NCI-H2107 (cell line): ENCODE measurements at regions not wholly inside any gene's neighbourhood (a gene's known extent, or its start where the extent isn't known, plus 50 kb on each side); places are given as distances from the start of the nearest gene placed in this dataset.
"Not testable (repeated sequence)": the region's sequence is repeated elsewhere in the genome, so short reads cannot be mapped to it uniquely, and the experiment has no call there.

ENCODE experiments used
- DNase-seq: peaks from one replicate; lab custom pipeline; 2025; lab: John Stamatoyannopoulos, UW

- no peak for DNase-seq
Measured at GRCh38 chrX:97858592-97858991, 974.9 kb downstream of the RPA4 start.

GRCh38 chrX:97860226-97860625, 976.5 kb downstream of the RPA4 start:
- DNase-seq, result no peak

GRCh38 chrX:97863261-97863660, 979.6 kb downstream of the RPA4 start:
- DNase-seq, result no peak

GRCh38 chrX:97867266-97867665, 983.6 kb downstream of the RPA4 start:
- no peak for DNase-seq

GRCh38 chrX:97876697-97877407, 993.1 kb downstream of the RPA4 start:
- no peak for DNase-seq

GRCh38 chrX:97882306-97882705, 998.6 kb downstream of the RPA4 start:
- DNase-seq, result no peak

GRCh38 chrX:97895751-97896150, 1012.0 kb downstream of the RPA4 start:
- no peak for DNase-seq

GRCh38 chrX:97897998-97898397, 1014.3 kb downstream of the RPA4 start:
- DNase-seq, result no peak

- no peak for DNase-seq
Measured at GRCh38 chrX:97898798-97899197, 1015.1 kb downstream of the RPA4 start.

GRCh38 chrX:97907791-97908190, 1024.1 kb downstream of the RPA4 start:
- no peak for DNase-seq

GRCh38 chrX:97909245-97909644, 1025.5 kb downstream of the RPA4 start:
- no peak for DNase-seq

GRCh38 chrX:97915390-97915789, 1031.7 kb downstream of the RPA4 start:
- DNase-seq, result not testable (repeated sequence)

GRCh38 chrX:97921223-97921622, 1037.5 kb downstream of the RPA4 start:
- DNase-seq, result not testable (repeated sequence)

GRCh38 chrX:97931586-97931985, 1047.9 kb downstream of the RPA4 start:
- DNase-seq, result no peak

- DNase-seq, result no peak
Measured at GRCh38 chrX:97936296-97936695, 1052.6 kb downstream of the RPA4 start.

- no peak for DNase-seq
Measured at GRCh38 chrX:97938706-97939105, 1055.0 kb downstream of the RPA4 start.

GRCh38 chrX:97968376-97969163, 1084.9 kb downstream of the RPA4 start:
- DNase-seq, result no peak

- no peak for DNase-seq
Measured at GRCh38 chrX:97984641-97985040, 1100.9 kb downstream of the RPA4 start.

GRCh38 chrX:97985096-97985495, 1101.4 kb downstream of the RPA4 start:
- DNase-seq, result no peak

GRCh38 chrX:97987979-97988378, 1104.3 kb downstream of the RPA4 start:
- DNase-seq, result no peak

GRCh38 chrX:97995834-97996233, 1112.1 kb downstream of the RPA4 start:
- DNase-seq, result no peak

- DNase-seq, result no peak
Measured at GRCh38 chrX:98028691-98029090, 1145.0 kb downstream of the RPA4 start.

GRCh38 chrX:98029861-98030260, 1146.2 kb downstream of the RPA4 start:
- no peak for DNase-seq

- DNase-seq, result no peak
Measured at GRCh38 chrX:98057176-98057575, 1173.5 kb downstream of the RPA4 start.
